ENCODE measurements at regions not wholly inside any gene's neighbourhood (a gene's known extent, or its start where the extent isn't known, plus 50 kb on each side); places are given as distances from the start of the nearest gene placed in this dataset.

GRCh38 chr10:128623776-128624175 is 497.6 kb upstream of the MKI67 start:
- no peak overlapping the region for H3K9ac ChIP-seq (ENCODE audit: low read length in 2 of 2)
- H3K27ac ChIP-seq (ENCODE audit: low read length): no peak overlapping the region
- H3K27me3 ChIP-seq (ENCODE audit: control insufficient read depth in 1 of 2, insufficient read depth in 2 of 2, low read length in 2 of 2): no peaks in the 10 kb centered on the region
- H3K36me3 ChIP-seq (ENCODE audit: control insufficient read depth in 2 of 2, insufficient read depth in 2 of 2, low read length in 2 of 2): no peaks in the 10 kb centered on the region
- no peak overlapping the region for H3K4me3 ChIP-seq (ENCODE audit: low read length in 2 of 2)
- H3K9me3 ChIP-seq (ENCODE audit: control insufficient read depth in 2 of 2, low read length in 2 of 2): no peaks in the 10 kb centered on the region
- no peaks in the 10 kb centered on the region for H3K4me1 ChIP-seq (ENCODE audit: control insufficient read depth, insufficient read depth, low read length)

GRCh38 chr10:128624656-128625530 is 498.7 kb upstream of the MKI67 start:
- no peak overlapping the region for H3K4me3 ChIP-seq (ENCODE audit: low read length in 2 of 2)
- H3K9ac ChIP-seq (ENCODE audit: low read length in 2 of 2): no peak overlapping the region
- no peaks in the 10 kb centered on the region for H3K27me3 ChIP-seq (ENCODE audit: control insufficient read depth in 1 of 2, insufficient read depth in 2 of 2, low read length in 2 of 2)
- no peaks in the 10 kb centered on the region for H3K4me1 ChIP-seq (ENCODE audit: control insufficient read depth, insufficient read depth, low read length)
- H3K36me3 ChIP-seq (ENCODE audit: control insufficient read depth in 2 of 2, insufficient read depth in 2 of 2, low read length in 2 of 2): no peaks in the 10 kb centered on the region
- no peaks in the 10 kb centered on the region for H3K9me3 ChIP-seq (ENCODE audit: control insufficient read depth in 2 of 2, low read length in 2 of 2)
- no peak overlapping the region for H3K27ac ChIP-seq (ENCODE audit: low read length)

GRCh38 chr10:128625926-128626325 is 499.7 kb upstream of the MKI67 start:
- H3K4me3 ChIP-seq (ENCODE audit: low read length in 2 of 2): no peak overlapping the region
- no peak overlapping the region for H3K27ac ChIP-seq (ENCODE audit: low read length)
- no peaks in the 10 kb centered on the region for H3K9me3 ChIP-seq (ENCODE audit: control insufficient read depth in 2 of 2, low read length in 2 of 2)
- no peaks in the 10 kb centered on the region for H3K36me3 ChIP-seq (ENCODE audit: control insufficient read depth in 2 of 2, insufficient read depth in 2 of 2, low read length in 2 of 2)
- H3K27me3 ChIP-seq (ENCODE audit: control insufficient read depth in 1 of 2, insufficient read depth in 2 of 2, low read length in 2 of 2): no peaks in the 10 kb centered on the region
- H3K9ac ChIP-seq (ENCODE audit: low read length in 2 of 2): no peak overlapping the region
- no peaks in the 10 kb centered on the region for H3K4me1 ChIP-seq (ENCODE audit: control insufficient read depth, insufficient read depth, low read length)

DNA sequence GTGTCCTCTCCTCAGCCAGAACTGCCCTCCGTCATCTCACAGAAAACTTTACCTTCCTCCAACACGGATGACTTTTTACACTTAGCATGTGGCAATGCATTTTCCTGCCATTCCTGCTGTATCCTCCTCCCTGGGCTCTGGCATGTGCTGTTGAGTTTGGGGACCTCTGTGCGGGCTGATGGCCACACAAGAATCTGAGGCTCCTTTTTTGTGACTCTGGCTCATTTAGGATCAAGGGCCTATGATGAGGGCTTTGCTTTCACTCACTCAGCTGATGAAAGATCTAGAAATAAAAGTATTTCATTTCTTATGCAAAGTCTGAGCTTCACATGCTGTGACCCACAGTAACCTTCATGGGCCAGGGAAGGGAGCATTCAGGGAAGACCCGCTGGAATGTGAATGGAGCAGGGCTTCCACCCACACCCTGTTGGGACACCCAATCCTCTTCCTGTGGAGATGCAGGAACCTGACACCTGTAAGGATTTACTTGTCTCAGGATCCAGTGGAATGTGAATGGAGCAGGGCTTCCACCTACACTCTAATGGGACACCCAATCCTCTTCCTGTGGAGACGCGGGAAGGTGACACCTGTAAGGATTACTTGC is 500.3 kb upstream of the MKI67 start:
- Histone ChIP-seq H3K4me1 (ENCODE audit: control insufficient read depth, insufficient read depth, low read length) (no peaks in the 10 kb centered on the region), H3K27ac (ENCODE audit: low read length) (no peak overlapping the region), H3K27me3 (ENCODE audit: control insufficient read depth in 1 of 2, insufficient read depth in 2 of 2, low read length in 2 of 2) (no peaks in the 10 kb centered on the region), H3K9me3 (ENCODE audit: control insufficient read depth in 2 of 2, low read length in 2 of 2) (no peaks in the 10 kb centered on the region), H3K36me3 (ENCODE audit: control insufficient read depth in 2 of 2, insufficient read depth in 2 of 2, low read length in 2 of 2) (no peaks in the 10 kb centered on the region), H3K9ac (ENCODE audit: low read length in 2 of 2) (no peak overlapping the region), H3K4me3 (ENCODE audit: low read length in 2 of 2) (no peak overlapping the region)

DNA sequence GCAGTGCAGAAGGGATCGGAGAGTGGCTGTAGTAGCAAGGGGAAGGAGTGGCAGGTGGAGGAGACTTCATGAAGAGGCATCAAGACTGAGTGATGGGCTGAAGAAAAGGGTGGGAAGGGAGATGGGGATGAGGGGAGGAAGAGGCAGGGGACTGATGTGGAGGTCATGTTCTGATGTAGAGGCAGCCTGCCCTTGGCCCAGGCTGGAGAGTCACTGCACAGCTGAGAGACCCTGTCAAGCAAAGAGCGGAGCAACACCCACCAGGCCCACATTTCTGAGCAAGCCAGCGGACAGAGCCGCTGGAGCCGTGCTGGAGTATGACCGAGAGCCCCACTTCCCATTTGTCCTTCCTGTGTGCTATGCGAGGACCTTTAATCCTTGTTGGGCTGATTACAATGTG is 501.6 kb upstream of the MKI67 start:
- Histone ChIP-seq H3K9ac (ENCODE audit: low read length in 2 of 2) (no peak overlapping the region), H3K4me1 (ENCODE audit: control insufficient read depth, insufficient read depth, low read length) (no peaks in the 10 kb centered on the region), H3K36me3 (ENCODE audit: control insufficient read depth in 2 of 2, insufficient read depth in 2 of 2, low read length in 2 of 2) (no peaks in the 10 kb centered on the region), H3K4me3 (ENCODE audit: low read length in 2 of 2) (no peak overlapping the region), H3K27me3 (ENCODE audit: control insufficient read depth in 1 of 2, insufficient read depth in 2 of 2, low read length in 2 of 2) (no peaks in the 10 kb centered on the region), H3K27ac (ENCODE audit: low read length) (no peak overlapping the region), H3K9me3 (ENCODE audit: control insufficient read depth in 2 of 2, low read length in 2 of 2) (no peaks in the 10 kb centered on the region)

GRCh38 chr10:128628252-128628651 is 502.0 kb upstream of the MKI67 start:
- no peaks in the 10 kb centered on the region for H3K27me3 ChIP-seq (ENCODE audit: control insufficient read depth in 1 of 2, insufficient read depth in 2 of 2, low read length in 2 of 2)
- no peak overlapping the region for H3K4me3 ChIP-seq (ENCODE audit: low read length in 2 of 2)
- H3K9me3 ChIP-seq (ENCODE audit: control insufficient read depth in 2 of 2, low read length in 2 of 2): no peaks in the 10 kb centered on the region
- H3K27ac ChIP-seq (ENCODE audit: low read length): no peak overlapping the region
- H3K36me3 ChIP-seq (ENCODE audit: control insufficient read depth in 2 of 2, insufficient read depth in 2 of 2, low read length in 2 of 2): no peaks in the 10 kb centered on the region
- no peaks in the 10 kb centered on the region for H3K4me1 ChIP-seq (ENCODE audit: control insufficient read depth, insufficient read depth, low read length)
- no peak overlapping the region for H3K9ac ChIP-seq (ENCODE audit: low read length in 2 of 2)

GRCh38 chr10:128629111-128630096 is 503.2 kb upstream of the MKI67 start:
- H3K27me3 ChIP-seq (ENCODE audit: control insufficient read depth in 1 of 2, insufficient read depth in 2 of 2, low read length in 2 of 2): no peaks in the 10 kb centered on the region
- no peaks in the 10 kb centered on the region for H3K4me1 ChIP-seq (ENCODE audit: control insufficient read depth, insufficient read depth, low read length)
- no peaks in the 10 kb centered on the region for H3K36me3 ChIP-seq (ENCODE audit: control insufficient read depth in 2 of 2, insufficient read depth in 2 of 2, low read length in 2 of 2)
- H3K27ac ChIP-seq (ENCODE audit: low read length): no peak overlapping the region
- no peak overlapping the region for H3K4me3 ChIP-seq (ENCODE audit: low read length in 2 of 2)
- H3K9ac ChIP-seq (ENCODE audit: low read length in 2 of 2): no peak overlapping the region
- no peaks in the 10 kb centered on the region for H3K9me3 ChIP-seq (ENCODE audit: control insufficient read depth in 2 of 2, low read length in 2 of 2)

GRCh38 chr10:128630787-128631252 is 504.6 kb upstream of the MKI67 start:
- H3K36me3 ChIP-seq (ENCODE audit: control insufficient read depth in 2 of 2, insufficient read depth in 2 of 2, low read length in 2 of 2): no peaks in the 10 kb centered on the region
- H3K9ac ChIP-seq (ENCODE audit: low read length in 2 of 2): no peak overlapping the region
- H3K4me1 ChIP-seq (ENCODE audit: control insufficient read depth, insufficient read depth, low read length): no peaks in the 10 kb centered on the region
- no peak overlapping the region for H3K4me3 ChIP-seq (ENCODE audit: low read length in 2 of 2)
- no peaks in the 10 kb centered on the region for H3K9me3 ChIP-seq (ENCODE audit: control insufficient read depth in 2 of 2, low read length in 2 of 2)
- H3K27me3 ChIP-seq (ENCODE audit: control insufficient read depth in 1 of 2, insufficient read depth in 2 of 2, low read length in 2 of 2): no peaks in the 10 kb centered on the region
- H3K27ac ChIP-seq (ENCODE audit: low read length): no peak overlapping the region

DNA sequence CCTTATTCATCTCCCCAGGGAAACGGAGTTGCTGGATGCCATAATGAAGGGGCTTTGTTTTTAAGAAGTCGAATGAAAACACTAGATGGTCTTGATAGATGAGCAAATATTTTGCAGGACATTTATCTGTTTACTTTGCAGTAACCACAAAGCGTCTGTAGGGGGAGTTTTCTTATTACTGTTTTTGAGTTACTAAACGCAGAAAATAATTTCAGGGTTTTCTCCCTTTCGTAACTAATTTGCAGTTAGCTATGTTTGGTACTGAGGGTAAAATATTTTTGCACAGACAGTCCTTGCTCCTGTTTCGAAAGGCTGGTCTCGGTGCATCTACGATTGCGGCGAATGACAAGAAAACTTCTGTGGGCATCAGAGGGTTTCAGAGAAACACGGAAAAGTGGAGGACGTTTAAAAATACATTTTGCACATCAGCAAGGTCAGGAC is 505.6 kb upstream of the MKI67 start:
- H3K36me3 ChIP-seq (ENCODE audit: control insufficient read depth in 2 of 2, insufficient read depth in 2 of 2, low read length in 2 of 2): no peaks in the 10 kb centered on the region
- H3K9me3 ChIP-seq (ENCODE audit: control insufficient read depth in 2 of 2, low read length in 2 of 2): no peaks in the 10 kb centered on the region
- H3K27me3 ChIP-seq (ENCODE audit: control insufficient read depth in 1 of 2, insufficient read depth in 2 of 2, low read length in 2 of 2): no peaks in the 10 kb centered on the region
- no peak overlapping the region for H3K27ac ChIP-seq (ENCODE audit: low read length)
- no peak overlapping the region for H3K4me3 ChIP-seq (ENCODE audit: low read length in 2 of 2)
- H3K9ac ChIP-seq (ENCODE audit: low read length in 2 of 2): no peak overlapping the region
- H3K4me1 ChIP-seq (ENCODE audit: control insufficient read depth, insufficient read depth, low read length): no peaks in the 10 kb centered on the region

GRCh38 chr10:128632694-128633093 is 506.5 kb upstream of the MKI67 start:
- no peaks in the 10 kb centered on the region for H3K27me3 ChIP-seq (ENCODE audit: control insufficient read depth in 1 of 2, insufficient read depth in 2 of 2, low read length in 2 of 2)
- H3K4me1 ChIP-seq (ENCODE audit: control insufficient read depth, insufficient read depth, low read length): no peaks in the 10 kb centered on the region
- no peak overlapping the region for H3K4me3 ChIP-seq (ENCODE audit: low read length in 2 of 2)
- H3K9ac ChIP-seq (ENCODE audit: low read length in 2 of 2): no peak overlapping the region
- H3K36me3 ChIP-seq (ENCODE audit: control insufficient read depth in 2 of 2, insufficient read depth in 2 of 2, low read length in 2 of 2): no peaks in the 10 kb centered on the region
- H3K9me3 ChIP-seq (ENCODE audit: control insufficient read depth in 2 of 2, low read length in 2 of 2): no peaks in the 10 kb centered on the region
- H3K27ac ChIP-seq (ENCODE audit: low read length): no peak overlapping the region
